Left lung (tissue), 4 donors: ENCODE measurements at regions not wholly inside any gene's neighbourhood (a gene's known extent, or its start where the extent isn't known, plus 50 kb on each side); places are given as distances from the start of the nearest gene placed in this dataset.

Experiments
- ATAC-seq: fragments of 200-7000 bp; cut with Tn5 transposase; one replicate; pipeline ENCODE4 v1.9.1; 2020; ENCODE audit warnings: moderate library complexity
- DNase-seq, 4 donors: peaks; one replicate each; pipeline ENCODE4 v3.0.0-alpha.2; 2013 to 2020
- H3K27ac ChIP-seq, 2 donors: fragments of 200-600 bp; sonication (generic) in 1 of 2; one replicate each; pipeline versions ENCODE4 v1.5.0 to v1.8.0; 2020 to 2021
- H3K27me3 ChIP-seq, 2 donors: fragments of 200-600 bp; sonication (generic) in 1 of 2; one replicate each; pipeline versions ENCODE4 v1.5.0 to v1.8.0; 2020 to 2021
- H3K36me3 ChIP-seq, 2 donors: fragments of 200-600 bp; sonication (generic) in 1 of 2; one replicate each; pipeline versions ENCODE4 v1.5.0 to v1.8.0; 2020 to 2021
- H3K4me1 ChIP-seq, 2 donors: fragments of 200-600 bp; one replicate each; pipeline ENCODE4 v1.8.0; 2021
- H3K4me3 ChIP-seq, 2 donors: fragments of 200-600 bp; sonication (generic) in 1 of 2; one replicate each; pipeline versions ENCODE4 v1.5.0 to v1.8.0; 2020 to 2021; ENCODE audit warnings: mild to moderate bottlenecking in 1 of 2
- H3K9me3 ChIP-seq, 2 donors: fragments of 200-600 bp; sonication (generic) in 1 of 2; one replicate each; pipeline versions ENCODE4 v1.5.0 to v1.8.0; 2020 to 2021
- intact Hi-C, 2 donors: fragments of 100-400 bp; cut with DNase I; formaldehyde crosslinking; loops; one replicate each; pipeline versions ENCODE4 v1.11.2 to v1.14.2; 2022
- TF ChIP-seq, protein P1 (sequence below), 2 donors: fragments of 200-600 bp; sonication (generic) in 1 of 2; IDR thresholded peaks; one replicate each; pipeline versions ENCODE4 v1.5.0 to v1.8.0; 2021; ENCODE audit warnings: antibody characterized with exemption in 2 of 2
- donor health status: DM: no; HTN: yes; CAD: no.
- donor health status: DM: no; HTN: no; CAD: no.

DNA sequence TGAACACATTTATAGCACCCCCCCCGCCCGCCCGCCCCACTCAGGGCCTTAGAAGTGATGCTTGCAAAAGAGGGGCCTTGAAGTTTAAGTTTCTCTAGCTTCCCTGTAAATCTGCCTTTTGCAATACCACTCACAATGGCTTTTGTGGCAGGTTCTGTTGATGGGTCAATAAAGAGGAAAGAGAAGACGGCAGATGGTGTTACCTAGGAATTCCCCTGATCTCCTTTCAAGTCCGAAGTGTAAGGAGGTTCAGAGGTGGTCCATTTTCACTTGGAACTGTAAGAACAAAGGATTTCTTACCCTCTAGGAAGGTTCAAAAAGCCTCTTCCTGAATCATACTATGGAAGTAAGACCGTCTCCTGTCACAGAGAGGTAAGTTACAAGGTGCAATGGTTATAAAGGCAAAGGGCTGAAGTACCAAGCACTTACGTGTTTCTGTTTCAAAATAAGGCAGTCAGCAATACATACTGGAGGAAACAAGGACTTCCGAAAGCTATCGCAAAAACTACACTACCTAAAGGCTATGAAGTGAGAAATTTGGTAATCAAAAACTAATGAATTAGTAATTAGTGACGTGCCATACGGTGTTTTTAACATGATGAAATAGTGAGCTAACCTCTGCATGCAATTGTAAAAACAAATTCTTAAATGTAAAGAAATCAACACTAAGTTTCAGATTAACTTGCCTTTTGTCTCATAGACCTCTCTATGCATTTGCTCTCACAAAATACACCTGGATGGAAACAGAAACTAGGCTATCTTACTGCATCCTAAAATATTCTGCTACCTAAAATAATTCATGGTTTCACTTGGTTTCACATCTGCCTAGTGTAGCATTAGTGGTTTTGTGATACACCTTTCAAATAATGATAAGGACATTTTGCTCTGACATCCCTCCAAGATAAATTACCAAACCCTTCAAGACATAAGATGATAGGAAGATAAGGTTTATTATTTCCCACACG lies 589.4 kb upstream of the FAM174A start:
- no peaks in the 10 kb centered on the region for H3K36me3 ChIP-seq
- H3K27ac ChIP-seq, result no peak overlapping the region
- H3K4me1 ChIP-seq, result no peaks in the 10 kb centered on the region
- no peaks in the 10 kb centered on the region for H3K9me3 ChIP-seq
- H3K27me3 ChIP-seq, result no peaks in the 10 kb centered on the region
- no peak for DNase-seq
- intact Hi-C loops, result no loop called here
- TF ChIP-seq, protein P1, sequence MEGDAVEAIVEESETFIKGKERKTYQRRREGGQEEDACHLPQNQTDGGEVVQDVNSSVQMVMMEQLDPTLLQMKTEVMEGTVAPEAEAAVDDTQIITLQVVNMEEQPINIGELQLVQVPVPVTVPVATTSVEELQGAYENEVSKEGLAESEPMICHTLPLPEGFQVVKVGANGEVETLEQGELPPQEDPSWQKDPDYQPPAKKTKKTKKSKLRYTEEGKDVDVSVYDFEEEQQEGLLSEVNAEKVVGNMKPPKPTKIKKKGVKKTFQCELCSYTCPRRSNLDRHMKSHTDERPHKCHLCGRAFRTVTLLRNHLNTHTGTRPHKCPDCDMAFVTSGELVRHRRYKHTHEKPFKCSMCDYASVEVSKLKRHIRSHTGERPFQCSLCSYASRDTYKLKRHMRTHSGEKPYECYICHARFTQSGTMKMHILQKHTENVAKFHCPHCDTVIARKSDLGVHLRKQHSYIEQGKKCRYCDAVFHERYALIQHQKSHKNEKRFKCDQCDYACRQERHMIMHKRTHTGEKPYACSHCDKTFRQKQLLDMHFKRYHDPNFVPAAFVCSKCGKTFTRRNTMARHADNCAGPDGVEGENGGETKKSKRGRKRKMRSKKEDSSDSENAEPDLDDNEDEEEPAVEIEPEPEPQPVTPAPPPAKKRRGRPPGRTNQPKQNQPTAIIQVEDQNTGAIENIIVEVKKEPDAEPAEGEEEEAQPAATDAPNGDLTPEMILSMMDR (IDR thresholded peaks at IDR 0.05), result no peak
- H3K4me3 ChIP-seq, result no peak overlapping the region
- no peak for ATAC-seq

DNA sequence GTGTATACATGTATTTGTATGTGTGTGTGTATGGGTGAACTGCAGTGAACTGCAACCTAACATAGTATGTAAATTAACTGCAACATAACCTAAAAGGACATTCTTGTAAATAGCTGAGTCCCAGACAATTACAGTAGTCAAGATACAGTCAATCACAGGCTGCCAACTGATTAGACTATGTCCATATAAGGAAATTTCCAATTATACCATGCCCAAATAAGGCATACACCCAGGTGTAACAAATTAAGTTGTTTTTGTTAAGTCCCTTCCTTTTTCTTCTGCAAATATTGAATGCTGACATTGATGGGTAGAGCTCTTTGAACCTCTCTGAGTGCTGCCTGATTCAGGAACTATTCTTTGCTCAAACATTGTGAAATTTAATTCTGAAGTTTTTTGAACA lies 594.6 kb upstream of the FAM174A start:
- TF ChIP-seq, protein P1 (IDR thresholded peaks at IDR 0.05), result no peak
- Histone ChIP-seq H3K27ac (no peak overlapping the region), H3K36me3 (no peaks in the 10 kb centered on the region), H3K27me3 (no peaks in the 10 kb centered on the region), H3K9me3 (no peaks in the 10 kb centered on the region), H3K4me1 (no peaks in the 10 kb centered on the region), H3K4me3 (no peak overlapping the region)
- DNase-seq, result no peak
- intact Hi-C loops, result no loop called here
- ATAC-seq, result no peak

- Histone ChIP-seq H3K27me3 (no peaks in the 10 kb centered on the region), H3K4me3 (no peak overlapping the region), H3K4me1 (no peaks in the 10 kb centered on the region), H3K27ac (no peak overlapping the region), H3K9me3 (no peaks in the 10 kb centered on the region), H3K36me3 (no peaks in the 10 kb centered on the region)
- ATAC-seq (no peak), DNase-seq (no peak)
- intact Hi-C loops, result no loop called here
- TF ChIP-seq, protein P1 (IDR thresholded peaks at IDR 0.05), result no peak
Observed at GRCh38 chr5:99936911-99937310, 598.3 kb upstream of the FAM174A start.

GRCh38 chr5:99929806-99930135 lies 605.4 kb upstream of the FAM174A start:
- DNase-seq, result peak in 1 of 4 donors; percentile 37
- no peak overlapping the region for H3K27ac ChIP-seq
- H3K9me3 ChIP-seq, result no peaks in the 10 kb centered on the region
- H3K4me1 ChIP-seq, result no peaks in the 10 kb centered on the region
- intact Hi-C loops, result no loop called here
- TF ChIP-seq, protein P1 (IDR thresholded peaks at IDR 0.05), result no peak
- no peaks in the 10 kb centered on the region for H3K27me3 ChIP-seq
- no peaks in the 10 kb centered on the region for H3K36me3 ChIP-seq
- ATAC-seq, result no peak
- H3K4me3 ChIP-seq, result no peak overlapping the region

GRCh38 chr5:99929067-99929805 lies 605.9 kb upstream of the FAM174A start:
- no peak for ATAC-seq
- TF ChIP-seq, protein P1 (IDR thresholded peaks at IDR 0.05), result no peak

More at GRCh38 chr5:99929067-99929805, 605.9 kb upstream of the FAM174A start:
- H3K4me3 ChIP-seq, result no peak overlapping the region
- no peaks in the 10 kb centered on the region for H3K36me3 ChIP-seq
- intact Hi-C loops, result no loop called here
- no peaks in the 10 kb centered on the region for H3K9me3 ChIP-seq
- no peaks in the 10 kb centered on the region for H3K4me1 ChIP-seq
- no peaks in the 10 kb centered on the region for H3K27me3 ChIP-seq
- no peak overlapping the region for H3K27ac ChIP-seq
- DNase-seq, result peak in 1 of 4 donors; percentile 26
